Endothelial cell (in vitro differentiated cells): ENCODE measurements at regions not wholly inside any gene's neighbourhood (a gene's known extent, or its start where the extent isn't known, plus 50 kb on each side); places are given as distances from the start of the nearest gene placed in this dataset.
"Not testable (repeated sequence)": the region's sequence is repeated elsewhere in the genome, so short reads cannot be mapped to it uniquely, and the experiment has no call there.

Experiments used
- DNase-seq: peaks from one replicate; pipeline ENCODE4 v3.0.0; 2021; ENCODE audit warnings: low spot score
- H3K27ac Mint-ChIP-seq: one replicate; pipeline ENCODE4 v1.8.0; 2021; ENCODE audit warnings: mixed read lengths, inconsistent platforms; ENCODE audit not compliant: unreplicated experiment
- H3K27me3 Mint-ChIP-seq: one replicate; pipeline ENCODE4 v1.8.0; 2021; ENCODE audit warnings: mild to moderate bottlenecking, moderate library complexity, mixed read lengths, inconsistent platforms; ENCODE audit not compliant: unreplicated experiment
- H3K36me3 Mint-ChIP-seq: one replicate; pipeline ENCODE4 v1.8.0; 2021; ENCODE audit warnings: mild to moderate bottlenecking, low read depth, mixed read lengths, inconsistent platforms; ENCODE audit not compliant: unreplicated experiment
- H3K4me1 Mint-ChIP-seq: one replicate; pipeline ENCODE4 v1.8.0; 2021; ENCODE audit warnings: mild to moderate bottlenecking, mixed read lengths, inconsistent platforms; ENCODE audit not compliant: unreplicated experiment
- H3K4me3 Mint-ChIP-seq: one replicate; pipeline ENCODE4 v1.8.0; 2021; ENCODE audit warnings: mild to moderate bottlenecking, mixed read lengths, inconsistent platforms; ENCODE audit not compliant: unreplicated experiment
- H3K9me3 Mint-ChIP-seq: one replicate; pipeline ENCODE4 v1.8.0; 2021; ENCODE audit warnings: mixed read lengths, inconsistent platforms; ENCODE audit not compliant: unreplicated experiment
- TF ChIP-seq, protein P1 (sequence below): fragments of 200-600 bp; sonication (generic); IDR thresholded peaks from one replicate; pipeline ENCODE4 v1.5.0; 2021; ENCODE audit warnings: antibody characterized with exemption; ENCODE audit not compliant: unreplicated experiment

DNA sequence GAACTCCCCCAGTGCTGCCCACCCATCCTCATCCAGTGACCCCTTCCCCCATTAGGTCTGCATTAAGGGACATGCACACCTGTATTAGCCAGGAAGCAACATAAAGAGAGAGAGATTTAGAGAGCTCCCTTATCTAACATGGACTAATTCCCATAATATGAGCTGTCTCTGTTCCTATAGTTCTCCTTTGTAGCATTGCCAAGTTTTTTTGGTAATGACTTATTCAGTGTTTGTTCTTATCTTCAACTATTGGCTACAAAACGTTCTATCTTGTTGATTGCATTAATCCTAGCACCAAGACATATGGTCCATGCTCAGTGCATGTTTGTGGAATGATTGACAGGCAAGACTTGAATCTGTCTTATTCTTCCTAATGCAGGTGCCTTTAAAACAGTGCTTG, 264.0 kb downstream of the ADGRL2 start:
- H3K27ac Mint-ChIP-seq = no peak overlapping the region
- H3K4me3 Mint-ChIP-seq = no peak overlapping the region
- no peak for DNase-seq
- H3K36me3 Mint-ChIP-seq = no peaks in the 10 kb centered on the region
- no peaks in the 10 kb centered on the region for H3K9me3 Mint-ChIP-seq
- TF ChIP-seq, protein P1, sequence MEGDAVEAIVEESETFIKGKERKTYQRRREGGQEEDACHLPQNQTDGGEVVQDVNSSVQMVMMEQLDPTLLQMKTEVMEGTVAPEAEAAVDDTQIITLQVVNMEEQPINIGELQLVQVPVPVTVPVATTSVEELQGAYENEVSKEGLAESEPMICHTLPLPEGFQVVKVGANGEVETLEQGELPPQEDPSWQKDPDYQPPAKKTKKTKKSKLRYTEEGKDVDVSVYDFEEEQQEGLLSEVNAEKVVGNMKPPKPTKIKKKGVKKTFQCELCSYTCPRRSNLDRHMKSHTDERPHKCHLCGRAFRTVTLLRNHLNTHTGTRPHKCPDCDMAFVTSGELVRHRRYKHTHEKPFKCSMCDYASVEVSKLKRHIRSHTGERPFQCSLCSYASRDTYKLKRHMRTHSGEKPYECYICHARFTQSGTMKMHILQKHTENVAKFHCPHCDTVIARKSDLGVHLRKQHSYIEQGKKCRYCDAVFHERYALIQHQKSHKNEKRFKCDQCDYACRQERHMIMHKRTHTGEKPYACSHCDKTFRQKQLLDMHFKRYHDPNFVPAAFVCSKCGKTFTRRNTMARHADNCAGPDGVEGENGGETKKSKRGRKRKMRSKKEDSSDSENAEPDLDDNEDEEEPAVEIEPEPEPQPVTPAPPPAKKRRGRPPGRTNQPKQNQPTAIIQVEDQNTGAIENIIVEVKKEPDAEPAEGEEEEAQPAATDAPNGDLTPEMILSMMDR = no peak
- H3K27me3 Mint-ChIP-seq = no peaks in the 10 kb centered on the region
- no peaks in the 10 kb centered on the region for H3K4me1 Mint-ChIP-seq

DNA sequence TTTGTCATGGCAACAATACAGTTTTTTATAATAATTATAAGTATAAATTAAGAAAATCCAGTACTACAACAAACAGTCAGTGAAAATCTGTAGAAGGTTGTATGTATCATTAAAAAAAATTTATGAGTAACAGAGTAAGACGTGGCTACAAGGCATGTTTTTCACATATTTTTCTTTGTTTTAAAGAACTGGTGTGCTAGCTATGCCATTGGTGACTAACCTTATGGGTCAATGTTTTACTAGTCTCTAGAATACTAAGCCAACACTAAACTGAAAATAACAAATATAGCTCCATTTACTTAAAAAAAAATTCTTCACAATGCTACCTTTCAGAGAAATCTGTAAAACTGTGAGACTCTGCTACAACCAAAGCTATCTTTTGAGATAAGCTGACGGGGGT, 261.5 kb downstream of the ADGRL2 start:
- H3K4me1 Mint-ChIP-seq = no peaks in the 10 kb centered on the region
- no peak overlapping the region for H3K4me3 Mint-ChIP-seq
- H3K9me3 Mint-ChIP-seq = no peaks in the 10 kb centered on the region
- no peak for DNase-seq
- H3K27ac Mint-ChIP-seq = no peak overlapping the region
- H3K27me3 Mint-ChIP-seq = no peaks in the 10 kb centered on the region
- TF ChIP-seq, protein P1 = no peak
- H3K36me3 Mint-ChIP-seq = no peaks in the 10 kb centered on the region

DNA sequence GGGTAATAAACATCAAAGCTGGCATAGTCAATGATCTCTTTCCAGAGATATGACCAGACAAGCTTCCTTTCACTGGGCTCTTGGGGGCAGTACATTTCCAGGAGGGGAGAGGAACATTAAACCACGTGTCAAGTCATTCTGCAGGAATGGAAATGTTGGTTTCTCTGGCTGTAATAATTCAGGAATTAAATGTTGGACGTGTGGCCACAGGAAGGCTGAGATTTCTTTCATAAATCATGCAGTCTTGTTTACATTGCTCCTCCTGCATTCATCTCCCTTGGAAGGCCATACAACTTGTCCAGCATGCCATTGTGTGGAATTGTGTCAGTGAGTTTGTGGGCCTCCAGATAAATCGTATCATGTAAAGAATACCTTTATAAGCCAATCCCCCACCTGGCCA, 259.2 kb downstream of the ADGRL2 start:
- DNase-seq = no peak
- Mint-ChIP-seq H3K27me3 (no peaks in the 10 kb centered on the region), H3K36me3 (no peaks in the 10 kb centered on the region), H3K4me3 (no peak overlapping the region), H3K4me1 (no peaks in the 10 kb centered on the region), H3K27ac (no peak overlapping the region), H3K9me3 (no peaks in the 10 kb centered on the region)
- TF ChIP-seq, protein P1 = no peak

DNA sequence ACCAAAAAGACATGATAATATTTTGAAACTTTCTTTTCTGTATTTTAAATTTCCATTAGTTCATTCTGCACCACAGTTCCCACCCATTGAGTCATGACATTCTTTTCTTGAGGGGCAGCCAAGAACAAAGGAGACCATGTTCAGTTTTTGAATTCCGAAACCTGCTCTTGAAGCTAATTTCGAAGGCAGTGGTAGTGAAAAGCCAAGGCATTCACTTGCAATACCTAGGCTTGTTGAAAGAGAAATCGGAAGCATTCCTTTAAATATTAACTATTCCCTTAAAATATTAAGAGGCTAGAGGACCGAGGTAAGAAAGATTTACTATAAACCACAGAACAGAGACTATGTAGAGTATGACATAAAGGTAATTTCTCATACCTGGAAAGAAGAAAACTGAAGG, 256.3 kb downstream of the ADGRL2 start:
- no peak overlapping the region for H3K4me3 Mint-ChIP-seq
- TF ChIP-seq, protein P1 = no peak
- H3K27ac Mint-ChIP-seq = no peak overlapping the region
- no peaks in the 10 kb centered on the region for H3K36me3 Mint-ChIP-seq
- no peak for DNase-seq
- H3K27me3 Mint-ChIP-seq = no peaks in the 10 kb centered on the region
- no peaks in the 10 kb centered on the region for H3K4me1 Mint-ChIP-seq
- no peaks in the 10 kb centered on the region for H3K9me3 Mint-ChIP-seq

DNA sequence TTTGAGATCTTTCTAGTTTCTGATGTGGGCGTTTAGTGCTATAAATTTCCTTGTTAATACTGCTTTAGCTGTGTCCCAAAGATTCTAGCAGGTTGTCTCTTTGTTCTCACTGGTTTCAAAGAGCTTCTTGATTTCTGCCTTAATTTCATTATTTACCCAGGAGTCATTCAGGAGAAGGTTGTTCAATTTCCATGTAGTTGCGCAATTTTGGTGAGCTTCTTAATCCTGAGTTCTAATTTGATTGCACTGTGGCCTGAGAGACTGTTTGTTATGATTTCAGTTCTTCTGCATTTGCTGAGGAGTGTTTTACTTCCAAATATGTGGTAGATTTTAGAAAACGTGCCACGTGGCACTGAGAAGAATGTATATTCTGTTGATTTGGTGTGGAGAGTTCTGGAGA, 254.6 kb downstream of the ADGRL2 start:
- not testable (repeated sequence) for H3K36me3 Mint-ChIP-seq, DNase-seq, H3K4me1 Mint-ChIP-seq, H3K4me3 Mint-ChIP-seq, H3K9me3 Mint-ChIP-seq, H3K27ac Mint-ChIP-seq, H3K27me3 Mint-ChIP-seq

DNA sequence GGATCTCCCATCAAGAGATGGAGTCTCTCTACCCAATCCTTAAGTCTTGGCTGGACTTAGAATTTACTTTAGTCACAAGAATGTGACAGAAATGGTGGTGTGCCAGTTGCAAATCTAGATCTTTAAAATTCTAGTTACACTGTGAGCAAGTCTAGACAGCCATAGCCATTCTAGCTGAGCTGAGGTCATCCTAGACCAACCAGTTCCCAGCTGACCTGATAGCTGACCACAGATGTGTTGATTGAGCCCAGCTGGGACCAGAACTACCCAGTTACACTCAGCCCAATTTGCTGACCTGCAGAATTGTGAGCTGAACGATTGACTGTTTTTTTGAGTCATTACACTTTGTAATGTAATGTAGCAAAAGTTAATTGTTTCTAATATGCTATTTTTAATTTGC, 251.8 kb downstream of the ADGRL2 start:
- no peak overlapping the region for H3K27ac Mint-ChIP-seq
- no peaks in the 10 kb centered on the region for H3K4me1 Mint-ChIP-seq
- no peak overlapping the region for H3K4me3 Mint-ChIP-seq
- peaks cover 2% of the 10 kb centered on the region for H3K27me3 Mint-ChIP-seq
- H3K9me3 Mint-ChIP-seq = no peaks in the 10 kb centered on the region
- DNase-seq = no peak
- TF ChIP-seq, protein P1 = no peak
- no peaks in the 10 kb centered on the region for H3K36me3 Mint-ChIP-seq
